Mesenchymal stem cell (in vitro differentiated cells and primary cell): ENCODE measurements at regions not wholly inside any gene's neighbourhood (a gene's known extent, or its start where the extent isn't known, plus 50 kb on each side); places are given as distances from the start of the nearest gene placed in this dataset.
"Not testable (repeated sequence)": the region's sequence is repeated elsewhere in the genome, so short reads cannot be mapped to it uniquely, and the experiment has no call there.

ENCODE experiments used
- DNase-seq: peaks from one replicate; pipeline ENCODE4 v3.0.0-alpha.2; 2013
- H2AFZ ChIP-seq: one replicate; pipeline ENCODE4 v1.6.1; 2013; ENCODE audit warnings: low read depth, mild to moderate bottlenecking, control low read depth, inconsistent platforms, low read length, moderate library complexity
- H2AK5ac ChIP-seq: 2 replicates; pipeline ENCODE4 v1.6.1; 2013; ENCODE audit warnings: low read length, moderate library complexity, mild to moderate bottlenecking, inconsistent platforms; ENCODE audit not compliant: severe bottlenecking
- H2BK120ac ChIP-seq: one replicate; pipeline ENCODE4 v1.6.1; 2013; ENCODE audit warnings: low read depth, mild to moderate bottlenecking, inconsistent platforms, low read length, moderate library complexity
- H2BK12ac ChIP-seq, 2 experiments: one replicate each; pipeline ENCODE4 v1.6.1; 2013; ENCODE audit warnings: inconsistent platforms in 2 of 2, low read length in 2 of 2, mild to moderate bottlenecking in 2 of 2, moderate library complexity in 2 of 2, control low read depth in 1 of 2
- H2BK15ac ChIP-seq: one replicate; pipeline ENCODE4 v1.6.1; 2013; ENCODE audit warnings: mild to moderate bottlenecking, low read depth, inconsistent platforms; ENCODE audit not compliant: poor library complexity, severe bottlenecking
- H2BK5ac ChIP-seq: 2 replicates; pipeline ENCODE4 v1.6.1; 2013; ENCODE audit warnings: low read depth, mild to moderate bottlenecking, low read length, control low read depth, inconsistent platforms; ENCODE audit not compliant: poor library complexity, severe bottlenecking
- H3K14ac ChIP-seq, 2 experiments: one replicate each; pipeline ENCODE4 v1.6.1; 2013; ENCODE audit warnings: inconsistent platforms in 2 of 2, low read length in 2 of 2, control low read depth in 1 of 2, mild to moderate bottlenecking in 1 of 2, moderate library complexity in 1 of 2
- H3K18ac ChIP-seq, 2 experiments: one replicate each; pipeline ENCODE4 v1.6.1; 2013; ENCODE audit warnings: inconsistent platforms in 2 of 2, low read length in 2 of 2, control low read depth in 1 of 2, low read depth in 1 of 2, mild to moderate bottlenecking in 1 of 2
- H3K23ac ChIP-seq, 2 experiments: one replicate each; pipeline ENCODE4 v1.6.1; 2013; ENCODE audit warnings: inconsistent platforms in 2 of 2, low read length in 2 of 2, mild to moderate bottlenecking in 2 of 2, moderate library complexity in 2 of 2, control low read depth in 1 of 2
- H3K27ac ChIP-seq: 2 replicates; pipeline ENCODE4 v1.5.1; 2013; ENCODE audit warnings: mild to moderate bottlenecking, moderate library complexity, low read length, control low read depth, inconsistent platforms; ENCODE audit not compliant: poor library complexity, severe bottlenecking
- H3K27me3 ChIP-seq, 2 experiments: 2 replicates each; pipeline versions ENCODE4 v1.6.1 to v1.7.0; 2013; ENCODE audit warnings: low read length in 2 of 2, mild to moderate bottlenecking in 2 of 2, moderate library complexity in 2 of 2, control low read depth in 1 of 2, inconsistent platforms in 1 of 2; ENCODE audit not compliant: control insufficient read depth in 1 of 2, insufficient read depth in 1 of 2
- H3K36me3 ChIP-seq, 2 experiments: 2 replicates each; pipeline versions ENCODE4 v1.6.1 to v1.7.0; 2013; ENCODE audit warnings: low read length in 2 of 2, control low read depth in 1 of 2, inconsistent platforms in 1 of 2, low read depth in 1 of 2, mild to moderate bottlenecking in 1 of 2; ENCODE audit not compliant: insufficient read depth in 2 of 2, control insufficient read depth in 1 of 2
- H3K4ac ChIP-seq, 2 experiments: one replicate each; pipeline ENCODE4 v1.6.1; 2013; ENCODE audit warnings: inconsistent platforms in 2 of 2, low read length in 2 of 2, mild to moderate bottlenecking in 2 of 2, moderate library complexity in 2 of 2, control low read depth in 1 of 2, low read depth in 1 of 2
- H3K4me1 ChIP-seq: 2 replicates; pipeline ENCODE4 v1.6.1; 2013; ENCODE audit warnings: low read depth, low read length, control low read depth; ENCODE audit not compliant: control insufficient read depth, insufficient read depth
- H3K4me2 ChIP-seq: 2 replicates; pipeline ENCODE4 v1.6.1; 2013; ENCODE audit warnings: low read length, mild to moderate bottlenecking, inconsistent platforms; ENCODE audit not compliant: poor library complexity, severe bottlenecking
- H3K4me3 ChIP-seq, 2 experiments: 2 replicates each; pipeline versions ENCODE4 v1.5.1 to v1.7.0; 2013; ENCODE audit warnings: low read length in 2 of 2, mild to moderate bottlenecking in 2 of 2, control low read depth in 1 of 2, low read depth in 1 of 2; ENCODE audit not compliant: insufficient read depth in 1 of 2
- H3K79me1 ChIP-seq: replicated peaks from 2 replicates; pipeline ENCODE4 v1.6.1; 2013; ENCODE audit warnings: mild to moderate bottlenecking, control low read depth, low read length, inconsistent platforms; ENCODE audit not compliant: poor library complexity, severe bottlenecking
- H3K9ac ChIP-seq: 2 replicates; pipeline ENCODE4 v1.7.0; 2013; ENCODE audit warnings: mild to moderate bottlenecking, low read length, moderate library complexity
- H3K9me3 ChIP-seq: 2 replicates; pipeline ENCODE4 v1.7.0; 2013; ENCODE audit warnings: mild to moderate bottlenecking, low read length; ENCODE audit not compliant: control insufficient read depth
- H4K8ac ChIP-seq: one replicate; pipeline ENCODE4 v1.6.1; 2013; ENCODE audit warnings: inconsistent platforms, mild to moderate bottlenecking, low read length, moderate library complexity
- H4K91ac ChIP-seq: one replicate; pipeline ENCODE4 v1.6.1; 2013; ENCODE audit warnings: mild to moderate bottlenecking, low read length, inconsistent platforms
- WGBS: methylation state at CpG from one replicate; pipeline ENCODE4 v1.1.7; 2013; ENCODE audit warnings: mixed read lengths; 5-methylcytosine and 5-hydroxymethylcytosine counted together

DNA sequence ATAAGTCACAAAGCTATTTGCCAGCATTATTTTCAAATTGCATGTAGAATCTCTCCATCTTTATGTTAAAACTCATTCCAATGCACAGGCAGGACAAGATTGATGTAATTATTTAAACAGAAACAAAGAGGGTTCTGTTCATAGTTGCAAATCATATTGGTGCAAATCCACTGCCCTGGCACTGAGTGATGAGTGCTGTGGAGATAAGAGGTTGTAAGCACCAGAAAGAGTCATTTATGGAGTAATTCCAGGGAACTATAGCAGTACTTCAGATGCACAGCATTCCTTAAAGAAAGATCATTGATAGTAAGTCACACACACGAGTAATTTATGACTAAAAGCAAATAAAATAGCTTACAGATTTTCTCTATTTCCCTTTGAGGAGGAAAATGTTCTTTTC is 337.7 kb upstream of the CTSO start:
- H3K27ac ChIP-seq, result no peak overlapping the region
- no peaks in the 10 kb centered on the region for H3K27me3 ChIP-seq
- DNase-seq, result peak; percentile 49
- no peak overlapping the region for H2AFZ ChIP-seq
- no peak overlapping the region for H2BK5ac ChIP-seq
- no CpG with 5 or more reads among the region's 1 CpG for WGBS
- H3K4ac ChIP-seq, result no peak overlapping the region
- H2BK120ac ChIP-seq, result no peak overlapping the region
- no peak overlapping the region for H2BK15ac ChIP-seq
- no peaks in the 10 kb centered on the region for H3K9me3 ChIP-seq
- no peak overlapping the region for H3K4me2 ChIP-seq
- H3K23ac ChIP-seq, result no peak overlapping the region
- no peaks in the 10 kb centered on the region for H3K36me3 ChIP-seq
- H3K4me1 ChIP-seq, result no peaks in the 10 kb centered on the region
- no peak overlapping the region for H3K4me3 ChIP-seq
- no peaks in the 10 kb centered on the region for H3K79me1 ChIP-seq
- H4K91ac ChIP-seq, result no peak overlapping the region
- no peak overlapping the region for H2BK12ac ChIP-seq
- H3K18ac ChIP-seq, result no peak overlapping the region
- no peak overlapping the region for H2AK5ac ChIP-seq
- no peak overlapping the region for H4K8ac ChIP-seq
- peak overlapping the region; percentile 30 for H3K9ac ChIP-seq
- no peak overlapping the region for H3K14ac ChIP-seq

- Histone ChIP-seq H4K91ac (no peak overlapping the region), H2AFZ (no peak overlapping the region), H3K4me2 (no peak overlapping the region), H3K23ac (no peak overlapping the region), H3K36me3 (no peaks in the 10 kb centered on the region), H3K9ac (no peak overlapping the region), H2BK5ac (no peak overlapping the region), H3K27me3 (no peaks in the 10 kb centered on the region), H3K4me3 (no peak overlapping the region), H2BK12ac (no peak overlapping the region), H2AK5ac (no peak overlapping the region), H3K9me3 (no peaks in the 10 kb centered on the region), H4K8ac (no peak overlapping the region), H2BK15ac (no peak overlapping the region), H3K14ac (no peak overlapping the region), H3K79me1 (no peaks in the 10 kb centered on the region), H3K4me1 (no peaks in the 10 kb centered on the region), H3K27ac (no peak overlapping the region), H3K18ac (no peak overlapping the region), H2BK120ac (no peak overlapping the region), H3K4ac (no peak overlapping the region)
- no peak for DNase-seq
- 42% methylated on average over 2 of the region's 2 CpGs for WGBS
Measured at GRCh38 chr4:156290811-156291210, 337.1 kb upstream of the CTSO start.

GRCh38 chr4:156290026-156290425 is 336.4 kb upstream of the CTSO start:
- H2AFZ ChIP-seq, H3K4ac ChIP-seq, H3K4me1 ChIP-seq, H3K4me3 ChIP-seq, H3K9me3 ChIP-seq, H3K36me3 ChIP-seq, H4K8ac ChIP-seq, H3K14ac ChIP-seq, H2BK5ac ChIP-seq, DNase-seq, H3K9ac ChIP-seq, H3K27ac ChIP-seq, H3K23ac ChIP-seq, H3K18ac ChIP-seq, H2BK120ac ChIP-seq, H3K79me1 ChIP-seq, H4K91ac ChIP-seq, H2BK15ac ChIP-seq, H3K4me2 ChIP-seq, H2AK5ac ChIP-seq, H2BK12ac ChIP-seq, H3K27me3 ChIP-seq: not testable (repeated sequence)
- WGBS, result 87% methylated on average over 13 of the region's 19 CpGs

DNA sequence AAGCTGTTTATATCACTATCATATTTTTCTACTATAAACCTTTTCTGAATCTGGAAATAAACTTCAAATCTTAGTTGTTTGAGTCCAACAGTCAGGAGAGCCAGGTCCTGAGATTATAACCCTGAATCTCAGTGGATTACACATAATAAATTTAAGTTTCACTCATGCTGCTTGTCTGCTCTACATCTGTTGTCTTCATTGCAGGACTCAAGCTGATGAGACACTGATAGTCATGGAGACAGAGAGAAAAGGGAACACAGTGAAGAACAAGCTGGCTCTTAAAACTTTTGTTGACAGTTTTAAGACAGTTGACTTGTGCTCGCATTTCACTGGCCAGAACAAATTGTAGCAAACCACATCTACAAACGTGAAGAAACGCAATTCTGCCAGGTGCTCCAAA is 327.0 kb upstream of the CTSO start:
- Histone ChIP-seq H2AK5ac (no peak overlapping the region), H3K4ac (no peak overlapping the region), H2BK15ac (no peak overlapping the region), H3K23ac (no peak overlapping the region), H2BK120ac (no peak overlapping the region), H3K4me3 (peak overlapping the region in 1 of 2 experiments; percentile 7), H3K14ac (no peak overlapping the region), H2AFZ (no peak overlapping the region), H3K9ac (peak overlapping the region; percentile 46), H4K91ac (no peak overlapping the region), H3K4me2 (no peak overlapping the region), H3K18ac (no peak overlapping the region), H2BK12ac (no peak overlapping the region), H3K4me1 (no peaks in the 10 kb centered on the region), H3K79me1 (no peaks in the 10 kb centered on the region), H3K27ac (no peak overlapping the region), H3K36me3 (no peaks in the 10 kb centered on the region), H2BK5ac (no peak overlapping the region), H3K9me3 (no peaks in the 10 kb centered on the region), H4K8ac (no peak overlapping the region), H3K27me3 (no peaks in the 10 kb centered on the region)
- no peak for DNase-seq
- WGBS, result 91% methylated on average over 3 of the region's 3 CpGs
